Esophagus squamous epithelium (tissue), 4 donors: ENCODE measurements at regions not wholly inside any gene's neighbourhood (a gene's known extent, or its start where the extent isn't known, plus 50 kb on each side); places are given as distances from the start of the nearest gene placed in this dataset.

Experiments
- CTCF ChIP-seq, 6 experiments: fragments of 450-650 bp in 4 of 6; fragments of 200-600 bp in 2 of 6; sonication (generic) in 2 of 6; IDR thresholded peaks; one replicate each; pipeline ENCODE4 v1.5.1; 2016 to 2019; ENCODE audit warnings: antibody characterized with exemption in 6 of 6, mild to moderate bottlenecking in 4 of 6, moderate library complexity in 4 of 6
- POLR2A ChIP-seq, 4 donors: fragments of 450-650 bp; IDR thresholded peaks; one replicate each; pipeline ENCODE4 v1.6.1; 2017; ENCODE audit warnings: antibody characterized with exemption in 4 of 4, mild to moderate bottlenecking in 4 of 4, moderate library complexity in 3 of 4

- TF ChIP-seq POLR2A (IDR thresholded peaks at IDR 0.05) (no peak), CTCF (IDR thresholded peaks at IDR 0.05) (no peak)
Measured at GRCh38 chr2:139905624-139906023, 1125.4 kb upstream of the NXPH2 start.
